ENCODE measurements at regions not wholly inside any gene's neighbourhood (a gene's known extent, or its start where the extent isn't known, plus 50 kb on each side); places are given as distances from the start of the nearest gene placed in this dataset.

DNA sequence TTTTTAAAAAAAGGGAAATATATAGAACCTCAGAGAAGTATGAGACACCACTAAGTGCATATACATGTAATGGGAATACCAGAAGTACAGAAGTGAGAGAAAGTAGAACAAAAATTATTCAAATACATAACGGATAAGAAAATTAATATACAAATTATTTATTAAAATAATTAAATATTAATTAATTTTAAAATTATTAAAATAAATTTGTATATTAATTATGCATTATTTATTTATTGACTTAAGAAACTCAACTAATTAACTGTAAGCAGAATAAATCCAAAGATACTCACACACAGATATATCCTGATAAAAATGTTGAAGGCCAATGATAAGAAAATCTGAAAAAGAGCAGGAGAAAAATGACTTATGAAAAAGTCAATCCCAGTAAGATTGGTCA, 1333.5 kb upstream of the CELF2 start:
- ChIA-PET CTCF (no interaction called here), POLR2A (no interaction called here), RAD21 (ENCODE audit: low non-redundant PET in 1 of 2, low total read pairs in 2 of 2, uncharacterized antibody in 2 of 2, unreplicated experiment in 2 of 2) (no interaction called here)
- Histone ChIP-seq H3K4me1 (ENCODE audit: control insufficient read depth in 1 of 2, insufficient read depth in 2 of 2, low read length in 2 of 2) (no peaks in the 10 kb centered on the region), H3K4me2 (ENCODE audit: low read length) (no peak overlapping the region), H3K9me2 (ENCODE audit: insufficient read depth) (no peaks in the 10 kb centered on the region), H4K20me1 (ENCODE audit: insufficient read depth) (no peaks in the 10 kb centered on the region), H3K4me3 (replicated peaks in 1 of 2; ENCODE audit: low read depth in 1 of 2, low read length in 2 of 2) (no peak overlapping the region), H3K79me2 (ENCODE audit: insufficient read depth, low read length) (no peaks in the 10 kb centered on the region), H3K36me3 (ENCODE audit: control insufficient read depth in 1 of 2, insufficient read depth in 2 of 2, low read length in 2 of 2) (no peaks in the 10 kb centered on the region), H3K9ac (ENCODE audit: low read length) (no peak overlapping the region), H2AFZ (ENCODE audit: low read depth, low read length, poor library complexity, severe bottlenecking) (no peak overlapping the region), H3K27ac (ENCODE audit: low read depth, low read length) (no peak overlapping the region), H3K9me3 (ENCODE audit: control insufficient read depth in 1 of 2, insufficient read depth in 1 of 2, low read depth in 1 of 2, low read length in 2 of 2) (peaks cover 9 to 13% of the 10 kb centered on the region in 2 experiments; a peak in 3 of 4 replicates), H3K27me3 (ENCODE audit: insufficient read depth, low read length) (no peaks in the 10 kb centered on the region)
- DNase-seq (ENCODE audit: low read depth, low spot score) (no peak), ATAC-seq (no peak)
- TF ChIP-seq JUND (IDR thresholded peaks at IDR 0.05): no peak
- no peak for TF ChIP-seq EZH2 (IDR thresholded peaks at IDR 0.05)
- no peak for TF ChIP-seq SIN3A (IDR thresholded peaks at IDR 0.05; ENCODE audit: low read depth)
- TF ChIP-seq YY1 (IDR thresholded peaks at IDR 0.05; ENCODE audit: extremely low read depth, insufficient replicate concordance, low read depth, low read length): no peak
- no peak for TF ChIP-seq ZNF274 (IDR thresholded peaks at IDR 0.05; ENCODE audit: low read depth, low read length)
- TF ChIP-seq, protein P1, sequence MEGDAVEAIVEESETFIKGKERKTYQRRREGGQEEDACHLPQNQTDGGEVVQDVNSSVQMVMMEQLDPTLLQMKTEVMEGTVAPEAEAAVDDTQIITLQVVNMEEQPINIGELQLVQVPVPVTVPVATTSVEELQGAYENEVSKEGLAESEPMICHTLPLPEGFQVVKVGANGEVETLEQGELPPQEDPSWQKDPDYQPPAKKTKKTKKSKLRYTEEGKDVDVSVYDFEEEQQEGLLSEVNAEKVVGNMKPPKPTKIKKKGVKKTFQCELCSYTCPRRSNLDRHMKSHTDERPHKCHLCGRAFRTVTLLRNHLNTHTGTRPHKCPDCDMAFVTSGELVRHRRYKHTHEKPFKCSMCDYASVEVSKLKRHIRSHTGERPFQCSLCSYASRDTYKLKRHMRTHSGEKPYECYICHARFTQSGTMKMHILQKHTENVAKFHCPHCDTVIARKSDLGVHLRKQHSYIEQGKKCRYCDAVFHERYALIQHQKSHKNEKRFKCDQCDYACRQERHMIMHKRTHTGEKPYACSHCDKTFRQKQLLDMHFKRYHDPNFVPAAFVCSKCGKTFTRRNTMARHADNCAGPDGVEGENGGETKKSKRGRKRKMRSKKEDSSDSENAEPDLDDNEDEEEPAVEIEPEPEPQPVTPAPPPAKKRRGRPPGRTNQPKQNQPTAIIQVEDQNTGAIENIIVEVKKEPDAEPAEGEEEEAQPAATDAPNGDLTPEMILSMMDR (IDR thresholded peaks at IDR 0.05 in 2 of 3, conservative IDR thresholded peaks at IDR 0.05 in 1 of 3; ENCODE audit: borderline replicate concordance in 1 of 3, insufficient read depth in 1 of 3, low read depth in 2 of 3, low read length in 2 of 3): no peak
- TF ChIP-seq EZH2phosphoT487 (IDR thresholded peaks at IDR 0.05; ENCODE audit: borderline replicate concordance): no peak
- no peak for TF ChIP-seq ELF1 (IDR thresholded peaks at IDR 0.05; ENCODE audit: borderline replicate concordance, low read depth)
- no peak for TF ChIP-seq SRF (IDR thresholded peaks at IDR 0.05; ENCODE audit: low read depth)
- no peak for TF ChIP-seq POLR2AphosphoS5 (IDR thresholded peaks at IDR 0.05; ENCODE audit: low read depth, low read length)
- intact Hi-C loops (cut with micrococcal nuclease): no loop called here
- BruUV-seq (replicated peaks): no TSS peak

All from HCT116 (cell line).